CD4-positive, alpha-beta T cell treated with Interleukin-21 for 1 hour (primary cell): ENCODE measurements at regions not wholly inside any gene's neighbourhood (a gene's known extent, or its start where the extent isn't known, plus 50 kb on each side); places are given as distances from the start of the nearest gene placed in this dataset.
A peak's percentile ranks its signal among the peaks of the same experiment; 100 is the strongest.

ENCODE experiments used
- DNase-seq: peaks from one replicate; pipeline ENCODE4 v3.0.0-alpha.2; 2020

DNA sequence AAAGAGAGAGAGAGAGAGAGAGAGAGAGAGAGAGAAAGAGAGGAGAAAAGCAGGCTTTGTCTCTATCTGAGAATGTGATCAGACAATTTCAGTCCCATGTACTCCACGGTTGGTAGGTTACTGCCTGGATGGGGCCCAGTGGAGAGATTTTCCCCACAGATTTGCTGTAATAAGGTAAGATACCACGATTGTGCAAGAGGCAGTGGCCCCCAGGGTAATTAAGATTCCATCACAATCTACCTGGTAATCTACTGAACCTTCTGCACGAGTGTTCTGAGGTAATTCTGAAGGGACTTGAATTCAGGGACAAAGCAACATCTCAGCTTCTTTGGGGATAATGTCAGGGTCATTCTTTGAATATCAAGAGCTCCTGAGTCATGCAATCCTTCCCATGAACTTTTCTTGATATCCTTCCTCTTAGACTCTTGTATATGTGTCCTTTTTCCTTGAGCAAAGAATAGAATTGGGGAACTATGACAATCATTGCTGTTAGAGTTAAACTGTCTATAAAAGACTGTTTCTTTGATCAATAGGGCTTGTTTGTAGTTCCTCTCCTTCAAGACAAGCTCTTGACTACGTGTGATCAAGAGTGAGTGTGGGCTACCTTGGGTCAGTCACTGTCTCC is 306.6 kb downstream of the MAF start:
- no peak for DNase-seq

DNA sequence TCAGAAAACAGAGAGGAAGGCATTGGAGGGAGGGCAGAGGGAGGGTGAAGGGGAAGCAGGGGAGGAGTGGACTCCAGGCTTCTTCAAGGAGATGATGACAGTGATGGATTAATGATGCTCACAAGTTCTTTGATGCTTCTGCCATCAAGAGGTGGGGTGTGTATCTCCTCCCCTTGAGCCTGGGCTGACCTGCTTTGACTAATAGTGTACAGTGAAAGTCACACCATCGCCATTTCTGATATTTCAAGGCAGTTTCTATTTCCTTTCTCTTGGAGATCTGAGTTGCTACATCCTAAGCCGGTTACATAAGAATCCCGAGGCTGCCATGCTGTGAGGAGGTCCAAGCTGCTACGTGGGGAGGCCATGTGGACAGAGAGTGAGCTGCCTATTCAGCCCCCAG is 312.5 kb downstream of the MAF start:
- no peak for DNase-seq

DNA sequence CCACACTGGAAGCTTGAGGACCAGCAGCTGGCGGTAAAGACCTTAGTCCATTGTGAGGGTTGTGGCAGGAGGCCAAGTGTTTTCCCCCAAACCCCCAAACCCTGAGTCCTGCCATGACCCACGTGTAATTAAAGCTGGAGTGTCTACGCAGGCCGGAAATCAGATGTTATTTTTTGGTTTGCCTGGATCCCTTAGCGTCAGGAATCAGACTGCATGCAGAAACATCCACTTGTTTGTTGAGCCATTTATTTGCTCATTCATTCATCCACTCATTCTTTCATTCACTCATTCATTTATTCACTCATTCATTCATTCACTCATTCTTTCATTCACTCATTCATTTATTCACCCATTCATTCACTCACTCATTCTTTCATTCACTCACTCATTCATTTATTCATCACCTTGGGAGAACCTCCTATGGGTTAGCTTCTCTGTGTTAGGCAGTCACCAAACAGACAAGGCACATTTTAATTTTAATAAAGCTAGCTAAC is 313.1 kb downstream of the MAF start:
- no peak for DNase-seq

DNA sequence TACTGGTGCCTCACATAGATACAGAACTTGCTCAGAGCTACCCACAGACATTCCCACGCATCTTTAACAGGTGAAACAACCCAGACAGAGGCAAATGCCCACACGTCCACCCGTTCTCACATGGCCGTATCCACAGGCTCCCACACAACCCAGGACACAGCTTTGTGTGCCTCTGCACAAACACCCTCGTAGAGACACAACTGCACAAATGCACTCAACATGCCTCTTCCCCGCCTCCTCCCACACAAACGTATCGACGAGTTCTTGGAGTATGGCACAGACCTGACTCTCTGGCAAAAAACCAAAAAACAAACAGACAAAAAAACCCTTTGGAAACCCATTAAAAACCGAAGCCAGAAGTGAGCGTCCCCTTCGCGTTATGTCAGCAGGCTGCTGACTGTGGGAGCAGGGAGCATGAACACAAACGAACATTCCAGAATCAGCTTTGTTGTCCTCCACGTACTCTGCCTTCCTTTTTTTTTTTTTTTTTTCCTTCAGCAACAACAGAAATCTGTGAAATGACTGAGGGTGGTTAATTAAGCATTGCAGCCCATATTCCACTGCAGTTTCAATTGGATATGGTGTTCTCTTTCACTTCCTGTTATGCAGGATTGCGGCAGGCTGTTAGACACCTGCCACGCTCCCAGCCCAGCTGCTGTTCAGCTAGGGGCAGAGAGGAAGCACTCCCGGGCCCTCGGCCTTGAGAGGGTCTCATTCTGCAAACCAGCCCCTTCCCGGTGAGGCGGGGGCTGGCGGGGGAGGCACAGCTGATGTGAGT is 313.7 kb downstream of the MAF start:
- DNase-seq = peak; percentile 43

DNA sequence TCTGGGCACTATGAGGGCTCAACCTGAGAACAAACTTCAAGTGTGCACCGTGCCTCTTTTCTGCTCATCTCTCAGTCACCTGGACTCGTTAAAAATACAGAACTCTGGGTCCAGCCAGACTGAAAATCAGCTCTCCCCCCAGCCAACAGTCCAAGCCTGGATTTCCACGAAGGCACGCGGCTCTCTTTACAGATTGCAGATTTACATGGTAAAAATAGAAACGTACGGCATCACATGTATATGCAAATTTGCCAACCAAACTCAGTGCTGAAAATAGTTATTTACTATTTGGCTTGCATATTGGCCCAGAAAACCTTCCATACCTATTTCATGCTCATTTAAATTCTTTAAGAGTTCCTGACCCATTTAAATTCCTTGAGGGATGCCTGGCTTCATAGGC is 315.8 kb downstream of the MAF start:
- DNase-seq = no peak

DNA sequence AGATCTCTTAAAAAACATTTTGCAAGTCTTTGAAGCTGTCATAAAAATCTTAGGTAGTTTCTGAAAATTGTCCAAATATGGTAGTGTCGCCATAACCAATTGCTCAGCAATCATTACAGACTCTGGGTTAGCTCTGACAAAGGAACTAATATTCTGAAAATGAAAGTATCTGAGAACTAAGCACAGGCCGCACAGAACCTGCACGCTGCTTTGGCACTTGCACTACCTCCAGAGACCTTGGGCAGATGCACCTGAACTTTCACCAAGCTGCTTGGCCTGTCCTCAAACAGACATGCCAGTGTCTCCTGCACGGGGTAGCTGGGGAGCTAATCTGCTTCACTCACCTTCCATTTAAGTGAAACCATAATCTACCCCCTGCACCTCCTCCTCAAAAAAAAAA is 317.0 kb downstream of the MAF start:
- peak; percentile 67 for DNase-seq

DNA sequence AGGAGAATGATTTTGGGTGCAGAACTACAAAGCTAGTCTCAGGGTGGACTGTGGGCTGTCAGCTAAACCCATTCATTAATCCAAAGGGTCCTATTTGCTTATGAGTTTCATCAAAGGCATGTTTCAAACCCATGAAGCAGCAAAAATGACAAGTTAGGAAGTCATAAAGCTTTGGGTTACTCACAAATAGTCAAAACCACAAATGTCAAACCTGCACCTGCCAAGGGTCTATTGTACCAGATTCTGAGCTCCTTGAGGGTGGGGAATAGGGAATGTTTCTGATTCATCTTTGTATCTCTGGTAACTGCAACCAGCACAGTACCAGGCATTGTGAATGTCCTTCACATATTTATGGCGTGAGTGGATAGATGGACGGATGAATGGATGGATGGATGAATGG is 317.7 kb downstream of the MAF start:
- DNase-seq = no peak

DNA sequence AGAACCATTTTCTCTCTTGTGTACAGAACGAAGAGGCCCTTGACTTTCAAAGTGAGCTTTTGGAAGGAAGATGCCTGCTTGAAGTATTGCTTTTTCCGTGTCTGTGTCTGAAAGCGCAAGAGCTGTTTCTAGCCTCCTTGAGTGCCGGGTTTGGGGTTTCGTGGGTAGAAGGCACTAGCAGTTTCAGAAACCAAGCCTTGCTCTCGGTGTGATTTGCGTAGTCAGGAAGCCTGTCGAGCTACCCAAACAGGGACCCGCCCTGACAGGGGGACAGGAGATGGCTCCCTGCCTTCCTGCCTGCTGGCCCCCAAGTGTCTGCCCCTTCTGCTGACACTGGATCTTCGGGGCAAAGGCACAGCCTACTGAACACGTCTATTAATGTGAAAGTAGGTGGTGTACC is 322.0 kb downstream of the MAF start:
- DNase-seq = peak; percentile 70

DNA sequence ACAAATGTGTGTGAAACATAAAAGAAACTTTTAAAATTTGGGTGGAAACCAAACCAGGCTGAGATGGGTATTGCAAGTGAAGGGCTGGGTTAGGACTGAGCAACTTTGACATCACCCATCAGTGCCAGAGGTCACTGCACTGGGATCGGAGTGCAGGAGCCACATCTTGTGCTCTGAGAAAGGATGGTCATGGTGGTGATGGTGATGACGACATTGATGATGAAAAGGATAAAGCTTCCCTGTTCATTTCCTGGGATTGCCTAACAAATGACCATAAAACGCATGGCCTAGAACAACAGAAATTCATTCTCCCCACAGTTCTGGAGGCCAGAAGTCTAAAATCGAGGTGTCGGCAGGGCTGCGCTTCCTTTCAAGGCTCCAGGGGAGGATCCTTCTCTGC is 324.0 kb downstream of the MAF start:
- DNase-seq = no peak

DNA sequence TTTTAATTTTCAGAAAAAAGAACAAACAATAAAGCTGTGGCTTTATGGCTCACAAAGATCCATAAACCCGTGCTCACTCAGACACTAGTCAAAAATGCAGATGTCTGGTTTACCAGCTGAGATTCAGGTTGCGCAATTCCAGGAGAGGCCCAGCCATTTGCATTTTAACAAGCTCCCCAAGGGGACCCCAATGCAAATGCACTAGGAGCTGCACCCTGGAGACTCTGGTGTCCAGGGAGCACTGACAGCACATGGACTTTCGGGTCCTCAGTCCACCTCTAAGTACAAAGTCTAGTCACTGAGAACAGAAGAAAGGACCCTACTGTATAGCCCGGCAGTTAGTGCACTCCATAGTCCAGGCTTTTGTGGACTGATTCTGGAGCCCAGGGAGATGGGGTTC is 326.3 kb downstream of the MAF start:
- no peak for DNase-seq

DNA sequence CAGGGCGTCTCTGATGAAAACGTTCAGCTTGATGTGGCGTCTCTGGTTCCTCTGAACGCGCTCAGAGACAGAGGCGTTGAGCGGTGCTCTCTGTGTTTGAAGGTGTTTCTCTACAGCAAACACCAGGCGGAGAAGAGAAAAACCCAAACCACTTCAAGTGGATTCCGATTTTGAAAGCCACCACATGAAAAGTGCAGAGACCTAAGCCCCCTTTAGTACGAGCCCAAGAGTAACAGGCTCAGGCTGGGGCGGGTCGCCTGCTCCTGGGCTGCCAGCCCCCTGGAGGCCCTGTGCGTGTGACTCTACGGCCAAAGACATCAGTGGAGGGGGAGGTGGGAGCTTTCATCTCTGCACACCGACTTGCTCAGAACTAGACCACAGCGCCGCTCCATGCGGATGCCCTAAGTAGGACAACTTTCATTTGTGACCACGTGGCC is 328.4 kb downstream of the MAF start:
- peak; percentile 67 for DNase-seq

DNA sequence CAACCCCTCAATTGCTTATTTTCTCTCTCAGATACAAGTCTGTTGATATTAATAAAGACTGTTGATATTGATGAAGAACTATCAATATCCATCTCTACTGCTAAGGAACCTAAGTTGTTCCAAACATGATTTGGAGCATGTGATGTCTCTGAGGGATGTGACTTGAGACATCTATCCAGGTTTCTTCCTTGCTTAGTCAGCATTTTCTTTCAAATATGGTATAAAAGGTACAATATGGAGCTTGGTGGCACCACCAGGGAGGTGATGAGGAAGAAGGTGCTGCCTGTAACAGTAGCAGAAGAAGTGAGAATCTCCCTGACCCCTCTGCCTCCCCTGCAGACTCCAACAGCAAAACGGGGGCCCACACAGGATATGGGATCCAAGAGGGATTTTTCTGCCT is 329.0 kb downstream of the MAF start:
- DNase-seq = no peak

DNA sequence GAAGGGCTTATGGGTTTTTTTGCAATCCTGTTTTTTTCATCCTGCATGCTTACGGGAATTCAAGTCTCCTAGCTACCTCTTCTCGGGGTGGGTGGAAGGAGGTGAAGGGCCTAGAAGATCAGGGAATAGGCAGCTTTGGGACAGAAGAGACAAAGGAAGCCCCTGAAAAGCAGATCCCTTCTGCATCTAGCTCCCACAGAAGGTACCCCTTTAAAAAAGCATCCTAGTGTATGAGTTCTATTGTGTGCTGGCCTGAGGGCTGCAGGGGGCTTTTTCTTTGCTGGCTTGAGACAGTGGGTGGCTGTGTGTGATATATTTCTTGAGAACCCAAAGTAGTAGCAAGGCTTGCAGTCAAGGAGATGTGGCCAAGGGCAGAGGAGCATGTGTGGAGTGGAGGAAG is 330.5 kb downstream of the MAF start:
- no peak for DNase-seq

DNA sequence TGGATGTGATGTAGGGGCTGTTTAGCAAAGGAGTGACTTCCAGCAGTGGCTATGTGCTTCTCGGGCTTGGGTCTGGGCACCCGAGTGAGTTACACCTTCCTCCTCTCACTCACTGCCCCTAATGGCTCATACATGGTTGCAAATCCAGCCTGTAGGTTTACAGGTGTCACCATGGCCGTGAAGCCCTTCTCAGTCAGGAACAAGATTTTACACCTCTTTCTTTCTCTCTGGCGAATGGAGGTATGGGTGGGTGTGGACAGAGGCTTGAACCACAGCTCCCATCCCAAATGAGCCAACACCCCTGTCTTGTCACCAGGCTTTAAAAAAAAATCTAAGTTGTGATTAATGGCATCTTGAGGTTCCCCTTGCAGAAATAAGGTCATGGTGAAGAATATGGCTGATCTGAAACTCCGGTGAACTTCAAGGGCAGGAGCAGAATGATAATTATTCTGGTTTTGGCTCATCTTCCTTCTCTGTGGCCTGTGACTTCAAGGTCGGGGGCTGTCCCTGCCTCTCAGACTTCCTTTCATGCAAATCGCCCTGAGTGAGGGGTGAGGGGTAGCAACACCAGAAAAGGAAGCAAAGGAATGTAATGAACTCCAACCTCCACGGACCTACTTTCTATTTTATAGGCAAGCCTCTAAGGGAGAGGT is 331.2 kb downstream of the MAF start:
- peak; percentile 47 for DNase-seq

DNA sequence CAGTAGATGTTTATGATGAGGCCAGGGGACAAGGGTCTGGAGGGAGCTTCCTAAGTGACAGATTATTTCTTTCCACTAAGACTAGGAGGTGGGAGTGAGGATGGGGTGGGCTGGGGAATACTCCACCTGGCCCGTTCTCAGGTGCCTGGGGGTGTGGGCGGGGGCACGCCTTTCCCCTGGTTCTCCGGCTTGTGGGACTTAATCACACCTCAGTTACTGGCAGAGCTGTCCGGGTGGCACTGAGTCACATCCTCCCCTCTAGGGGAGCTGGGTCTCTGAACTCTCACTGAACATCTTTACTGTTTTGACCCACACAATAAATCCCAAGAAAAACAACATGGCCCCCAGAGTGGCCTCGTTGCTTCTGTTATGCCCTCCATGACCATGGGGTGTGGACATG is 332.8 kb downstream of the MAF start:
- no peak for DNase-seq

DNA sequence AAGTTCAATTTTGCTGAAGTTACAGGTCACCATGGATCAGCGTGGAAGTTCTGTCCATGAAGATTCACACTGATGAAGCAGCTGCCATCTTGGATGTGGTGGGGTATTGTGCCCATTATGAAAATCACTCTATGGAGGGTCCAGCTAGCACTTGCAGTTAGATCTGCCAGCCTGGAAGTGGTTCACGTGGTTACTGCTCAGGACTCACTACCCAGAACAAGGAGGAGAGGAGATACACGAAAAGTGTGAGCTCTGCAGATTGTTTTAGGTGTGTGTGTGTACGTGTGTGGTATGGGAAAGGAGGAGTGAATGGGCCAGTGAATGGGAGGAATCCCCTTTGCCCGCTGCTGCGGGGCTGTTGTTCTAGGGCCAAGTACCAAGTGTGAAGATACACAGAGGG is 333.4 kb downstream of the MAF start:
- DNase-seq = no peak

DNA sequence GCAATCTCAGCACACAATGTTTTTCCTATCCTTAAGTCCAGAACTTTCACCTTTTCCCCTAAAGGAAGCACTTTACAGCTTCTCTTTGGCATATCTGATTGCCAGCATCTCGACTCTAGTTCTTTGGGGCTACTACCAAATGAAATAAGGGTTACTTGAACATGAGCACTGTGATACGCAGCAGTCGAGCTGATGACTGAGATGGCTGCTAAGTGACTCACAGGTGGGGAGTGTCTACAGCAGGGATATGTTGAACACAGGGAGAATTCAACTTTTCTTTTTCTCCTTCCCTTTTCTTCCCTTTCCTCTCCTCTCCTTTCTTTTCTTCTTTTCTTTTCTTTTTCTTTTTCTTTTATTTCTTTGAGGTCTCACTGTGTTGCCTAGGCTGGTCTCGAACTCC is 334.8 kb downstream of the MAF start:
- no peak for DNase-seq

DNA sequence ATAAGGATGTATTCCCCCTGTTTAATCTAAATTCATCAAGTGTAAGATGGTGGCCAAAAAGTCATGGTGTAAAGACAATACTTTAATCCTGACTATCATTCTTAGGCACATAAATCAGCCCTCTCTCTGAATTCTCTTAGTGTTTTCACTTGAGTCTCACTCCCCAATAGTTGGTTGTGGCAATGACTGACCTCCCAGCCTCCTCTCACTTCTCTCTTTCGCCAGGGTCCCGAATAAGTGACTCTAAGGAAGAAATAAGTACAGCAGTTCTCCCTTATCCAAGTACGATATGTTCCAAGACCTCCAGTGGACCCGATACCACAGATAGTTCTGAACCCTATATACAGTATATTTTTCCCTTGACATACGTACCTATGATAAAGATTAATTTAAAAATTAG is 335.3 kb downstream of the MAF start:
- no peak for DNase-seq

DNA sequence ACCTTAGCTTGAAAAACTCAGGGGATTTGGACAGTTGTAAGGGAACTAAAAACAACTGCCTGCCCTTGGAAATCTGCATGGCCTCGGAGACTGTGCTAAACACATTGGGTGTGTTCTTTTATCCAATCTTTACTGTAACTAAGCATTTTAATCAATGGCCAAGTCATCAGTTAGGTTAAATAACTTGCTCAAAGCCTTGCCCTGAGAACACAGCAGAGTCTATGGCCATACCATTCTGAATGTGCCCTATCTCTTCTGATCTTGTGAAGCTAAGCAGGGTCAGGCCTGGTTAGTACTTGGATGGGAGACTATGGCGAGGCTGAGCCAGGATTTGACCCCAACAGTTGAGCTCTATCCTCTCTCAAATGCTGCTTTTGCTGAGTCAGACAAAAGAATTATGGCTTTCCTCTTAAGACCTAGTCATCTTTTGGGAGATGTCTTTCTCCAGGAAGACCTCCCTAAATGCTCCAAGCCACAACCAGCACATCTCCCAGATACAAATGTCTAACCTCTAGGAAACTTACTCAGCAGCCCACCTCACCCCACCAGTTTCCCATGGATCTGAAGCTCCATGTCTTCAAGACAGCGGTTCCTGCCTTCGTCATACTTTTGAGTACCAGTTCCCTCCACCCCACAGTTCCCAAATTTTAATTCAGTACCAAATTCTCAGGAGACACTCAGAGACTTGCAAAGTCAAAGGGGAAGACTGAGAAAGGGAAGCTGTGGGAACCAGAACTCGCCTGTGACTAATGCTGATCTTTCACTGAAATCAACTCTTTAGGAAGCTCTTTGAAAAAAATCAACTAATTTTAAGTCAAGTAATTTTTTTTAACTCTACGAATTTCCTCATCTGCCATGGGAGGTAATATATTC is 336.1 kb downstream of the MAF start:
- no peak for DNase-seq

DNA sequence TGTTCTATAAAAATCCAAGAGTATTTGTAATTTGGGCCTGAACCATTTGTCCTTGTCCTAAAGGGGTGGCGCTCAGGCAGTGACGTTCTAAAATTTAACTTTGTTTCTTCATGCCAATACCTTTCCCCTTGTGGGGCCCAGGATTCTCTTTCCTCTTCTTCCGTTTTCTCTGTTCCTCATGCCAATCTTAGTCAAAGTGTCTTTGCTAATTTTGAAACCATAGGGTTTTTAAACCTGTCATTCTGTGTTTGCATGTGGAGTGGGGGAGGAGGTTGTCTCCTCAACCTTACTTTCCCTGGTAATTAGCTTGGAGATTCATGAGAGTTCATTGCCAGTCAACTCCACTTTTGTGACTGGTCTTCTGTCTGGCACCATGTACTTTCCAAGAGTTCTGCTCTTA is 337.1 kb downstream of the MAF start:
- DNase-seq = no peak
